HCT116 (cell line): ENCODE measurements at regions not wholly inside any gene's neighbourhood (a gene's known extent, or its start where the extent isn't known, plus 50 kb on each side); places are given as distances from the start of the nearest gene placed in this dataset.

Experiments
- CEBPB ChIP-seq: IDR thresholded peaks from 2 replicates; pipeline ENCODE4 v1.6.1; 2012; ENCODE audit warnings: low read depth
- EZH2 ChIP-seq: fragments of 200-600 bp; sonication (generic); IDR thresholded peaks from 2 replicates; pipeline ENCODE4 v1.6.1; 2017; ENCODE audit warnings: antibody characterized with exemption, mixed run types
- EZH2phosphoT487 ChIP-seq: fragments of 200-600 bp; IDR thresholded peaks from 2 replicates; pipeline ENCODE4 v1.6.1; 2018; ENCODE audit warnings: antibody characterized with exemption, borderline replicate concordance
- JUND ChIP-seq: IDR thresholded peaks from 2 replicates; pipeline ENCODE4 v1.6.1; 2012
- POLR2A ChIP-seq: IDR thresholded peaks from 2 replicates; pipeline ENCODE4 v1.7.0; 2011; ENCODE audit warnings: borderline replicate concordance; ENCODE audit not compliant: insufficient read depth, insufficient read length; ENCODE audit errors: extremely low read depth
- POLR2AphosphoS5 ChIP-seq: IDR thresholded peaks from 2 replicates; pipeline ENCODE4 v1.6.1; 2011; ENCODE audit warnings: mild to moderate bottlenecking, low read depth, low read length, moderate library complexity
- SIN3A ChIP-seq: IDR thresholded peaks from 2 replicates; pipeline ENCODE4 v1.6.1; 2012; ENCODE audit warnings: low read depth
- SP1 ChIP-seq: IDR thresholded peaks from 2 replicates; pipeline ENCODE4 v1.6.1; 2012; ENCODE audit warnings: low read depth
- TCF7L2 ChIP-seq: IDR thresholded peaks from 2 replicates; pipeline ENCODE4 v1.7.0; 2011; ENCODE audit warnings: borderline replicate concordance, inconsistent platforms; ENCODE audit not compliant: insufficient read depth, insufficient read length; ENCODE audit errors: extremely low read depth
- YY1 ChIP-seq: IDR thresholded peaks from 2 replicates; pipeline ENCODE4 v1.6.1; 2011; ENCODE audit warnings: low read length, low read depth, moderate library complexity, mild to moderate bottlenecking; ENCODE audit not compliant: insufficient replicate concordance; ENCODE audit errors: extremely low read depth
- TF ChIP-seq, protein P1 (sequence below), 3 experiments: fragments of 200-600 bp in 1 of 3; sonication (generic) in 1 of 3; IDR thresholded peaks in 2 of 3; conservative IDR thresholded peaks in 1 of 3; 2 replicates each; pipeline ENCODE4 v1.5.1; 2012 to 2017; ENCODE audit warnings: low read depth in 2 of 3, low read length in 2 of 3, antibody characterized with exemption in 1 of 3, borderline replicate concordance in 1 of 3, control low read depth in 1 of 3, mild to moderate bottlenecking in 1 of 3, mixed read lengths in 1 of 3, mixed run types in 1 of 3, moderate library complexity in 1 of 3; ENCODE audit not compliant: insufficient read depth in 1 of 3
- TF ChIP-seq, protein P2 (sequence below): IDR thresholded peaks from 2 replicates; pipeline ENCODE4 v1.6.1; 2012
- TF ChIP-seq, protein P3 (sequence below): IDR thresholded peaks from 2 replicates; pipeline ENCODE4 v1.6.1; 2012

DNA sequence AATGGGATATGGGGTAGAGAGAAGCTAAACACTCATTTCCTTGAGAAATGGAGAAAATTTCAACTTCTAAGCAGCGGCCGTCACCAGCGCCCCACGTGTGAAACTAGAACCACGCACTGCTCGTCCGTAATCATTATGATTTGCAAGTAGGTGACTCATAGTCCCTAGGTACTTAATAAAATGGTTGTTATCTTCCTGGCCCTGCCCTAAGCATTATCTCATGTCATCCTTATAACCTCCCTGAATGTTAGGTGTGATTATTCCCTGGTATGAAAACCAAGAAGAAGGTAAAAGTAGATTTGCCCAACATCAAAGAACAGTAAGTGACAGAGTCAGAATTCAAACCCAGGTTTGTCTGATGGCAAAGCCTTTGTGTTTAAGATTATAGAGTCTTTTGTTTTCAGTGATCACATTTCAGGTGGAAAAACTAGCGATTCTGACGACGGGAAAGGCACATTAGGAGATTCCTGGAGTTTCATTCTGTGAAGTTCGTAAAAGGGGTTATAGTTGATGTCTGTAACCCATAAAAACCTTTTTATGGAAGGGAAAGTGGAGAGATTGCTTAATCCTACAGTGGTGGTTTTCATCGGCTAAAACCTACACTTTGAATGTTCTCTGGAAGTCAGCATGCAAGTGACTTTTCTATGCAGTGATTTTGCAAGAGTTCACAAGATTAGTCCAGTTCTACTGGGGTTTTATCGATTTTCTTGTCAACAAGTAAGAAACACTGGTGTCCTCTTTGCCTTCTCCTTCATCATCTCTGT lies 202.9 kb upstream of the WWC1 start:
- TF ChIP-seq, protein P1, sequence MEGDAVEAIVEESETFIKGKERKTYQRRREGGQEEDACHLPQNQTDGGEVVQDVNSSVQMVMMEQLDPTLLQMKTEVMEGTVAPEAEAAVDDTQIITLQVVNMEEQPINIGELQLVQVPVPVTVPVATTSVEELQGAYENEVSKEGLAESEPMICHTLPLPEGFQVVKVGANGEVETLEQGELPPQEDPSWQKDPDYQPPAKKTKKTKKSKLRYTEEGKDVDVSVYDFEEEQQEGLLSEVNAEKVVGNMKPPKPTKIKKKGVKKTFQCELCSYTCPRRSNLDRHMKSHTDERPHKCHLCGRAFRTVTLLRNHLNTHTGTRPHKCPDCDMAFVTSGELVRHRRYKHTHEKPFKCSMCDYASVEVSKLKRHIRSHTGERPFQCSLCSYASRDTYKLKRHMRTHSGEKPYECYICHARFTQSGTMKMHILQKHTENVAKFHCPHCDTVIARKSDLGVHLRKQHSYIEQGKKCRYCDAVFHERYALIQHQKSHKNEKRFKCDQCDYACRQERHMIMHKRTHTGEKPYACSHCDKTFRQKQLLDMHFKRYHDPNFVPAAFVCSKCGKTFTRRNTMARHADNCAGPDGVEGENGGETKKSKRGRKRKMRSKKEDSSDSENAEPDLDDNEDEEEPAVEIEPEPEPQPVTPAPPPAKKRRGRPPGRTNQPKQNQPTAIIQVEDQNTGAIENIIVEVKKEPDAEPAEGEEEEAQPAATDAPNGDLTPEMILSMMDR (IDR thresholded peaks at IDR 0.05 in 2 of 3, conservative IDR thresholded peaks at IDR 0.05 in 1 of 3; ENCODE audit: borderline replicate concordance in 1 of 3, insufficient read depth in 1 of 3, low read depth in 2 of 3, low read length in 2 of 3): no peak
- TF ChIP-seq JUND (no peak), CEBPB (no peak), POLR2AphosphoS5 (no peak), YY1 (no peak), POLR2A (no peak), EZH2phosphoT487 (no peak), TCF7L2 (no peak), SIN3A (no peak), SP1 (no peak), EZH2 (no peak)
- TF ChIP-seq, protein P2, sequence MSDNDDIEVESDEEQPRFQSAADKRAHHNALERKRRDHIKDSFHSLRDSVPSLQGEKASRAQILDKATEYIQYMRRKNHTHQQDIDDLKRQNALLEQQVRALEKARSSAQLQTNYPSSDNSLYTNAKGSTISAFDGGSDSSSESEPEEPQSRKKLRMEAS: no peak
- TF ChIP-seq, protein P3, sequence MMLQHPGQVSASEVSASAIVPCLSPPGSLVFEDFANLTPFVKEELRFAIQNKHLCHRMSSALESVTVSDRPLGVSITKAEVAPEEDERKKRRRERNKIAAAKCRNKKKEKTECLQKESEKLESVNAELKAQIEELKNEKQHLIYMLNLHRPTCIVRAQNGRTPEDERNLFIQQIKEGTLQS: no peak
